Inferior parietal cortex (tissue), 1 donor: ENCODE measurements at regions not wholly inside any gene's neighbourhood (a gene's known extent, or its start where the extent isn't known, plus 50 kb on each side); places are given as distances from the start of the nearest gene placed in this dataset.
"Not testable (repeated sequence)": the region's sequence is repeated elsewhere in the genome, so short reads cannot be mapped to it uniquely, and the experiment has no call there.

ENCODE experiments used
- DNase-seq: peaks from one replicate; pipeline ENCODE4 v3.0.0-alpha.2; 2016; ENCODE audit errors: extremely low spot score

GRCh38 chr13:107916902-107917301, 298.4 kb downstream of the LIG4 start:
- not testable (repeated sequence) for DNase-seq

- no peak for DNase-seq
Observed at GRCh38 chr13:107912745-107913144, 302.6 kb downstream of the LIG4 start.

DNA sequence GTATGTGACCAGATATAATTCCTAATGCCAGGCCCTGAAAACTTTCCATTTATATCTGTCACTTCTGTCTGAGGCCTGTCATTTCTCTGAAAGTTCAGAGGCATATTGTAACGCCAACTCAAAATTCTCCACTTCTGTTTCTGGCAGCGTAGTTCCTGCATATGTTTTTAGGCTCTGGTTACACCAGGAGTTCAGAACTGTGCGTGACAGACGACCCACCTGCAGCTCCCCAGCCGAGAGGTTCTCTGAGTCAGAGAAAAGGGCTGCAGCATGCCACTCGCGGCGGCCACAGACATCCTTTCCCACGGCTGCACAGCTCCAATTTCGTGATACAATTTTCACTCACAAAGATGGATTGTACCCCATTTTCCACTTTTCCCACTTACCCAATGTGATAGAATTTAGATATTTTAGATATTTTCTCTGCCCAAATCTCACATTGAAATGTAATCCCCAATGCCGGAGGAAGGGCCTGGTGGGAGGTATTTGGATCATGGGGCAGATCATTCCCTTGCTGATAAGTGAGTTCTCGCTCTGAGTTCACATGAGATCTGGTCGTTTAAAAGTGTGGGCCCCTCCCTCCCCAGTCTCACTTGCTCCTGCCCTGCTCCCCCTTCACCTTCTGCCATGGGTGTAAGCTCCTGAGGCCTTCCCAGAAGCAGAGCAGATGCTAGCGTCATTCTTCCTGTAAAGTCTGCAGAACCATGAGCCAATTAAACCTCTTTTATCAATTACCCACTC, 308.1 kb downstream of the LIG4 start:
- no peak for DNase-seq

DNA sequence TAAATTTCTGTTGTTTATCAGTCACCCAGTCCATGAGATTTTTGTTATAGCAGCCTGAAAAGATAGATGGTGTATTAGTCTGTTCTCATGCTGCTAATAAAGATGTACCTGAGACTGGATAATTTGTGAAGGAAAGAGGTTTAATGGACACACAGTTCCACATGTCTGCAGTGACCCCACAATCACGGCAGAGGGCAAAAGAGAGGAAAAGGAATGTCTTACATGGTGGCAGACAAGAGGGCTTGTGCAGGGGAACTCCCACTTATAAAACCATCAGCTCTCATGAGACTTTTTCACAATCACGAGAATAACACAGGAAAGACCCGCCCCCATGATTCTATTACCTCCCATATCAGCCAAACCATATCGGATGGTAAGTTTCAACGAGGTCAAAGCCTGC, 309.2 kb downstream of the LIG4 start:
- DNase-seq, result no peak

DNA sequence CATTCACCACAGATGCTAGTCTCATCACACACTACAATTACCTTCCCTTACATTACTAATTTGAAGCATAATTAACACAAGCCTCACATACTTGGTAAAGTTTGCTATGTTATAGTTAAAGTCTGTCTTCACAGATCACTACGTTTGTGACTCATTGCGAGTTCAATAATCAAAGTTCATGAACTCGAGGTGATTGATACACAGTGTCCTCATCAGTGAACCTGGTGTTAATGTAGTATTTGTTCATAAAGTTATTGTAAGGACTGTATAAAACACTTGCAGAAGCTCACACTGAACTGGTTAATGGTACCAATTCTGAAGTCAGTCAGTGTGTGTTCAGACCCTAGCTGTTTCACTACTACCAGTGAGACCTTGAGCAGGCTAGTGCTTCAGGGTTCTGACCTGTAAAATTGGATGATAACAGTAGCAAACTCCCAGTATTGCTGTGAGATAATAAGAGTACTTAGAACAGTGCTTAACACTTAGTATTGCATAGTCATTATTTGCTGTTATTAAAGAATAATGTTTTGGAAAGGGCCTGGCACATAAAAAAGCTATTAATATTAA, 313.3 kb downstream of the LIG4 start:
- no peak for DNase-seq

DNA sequence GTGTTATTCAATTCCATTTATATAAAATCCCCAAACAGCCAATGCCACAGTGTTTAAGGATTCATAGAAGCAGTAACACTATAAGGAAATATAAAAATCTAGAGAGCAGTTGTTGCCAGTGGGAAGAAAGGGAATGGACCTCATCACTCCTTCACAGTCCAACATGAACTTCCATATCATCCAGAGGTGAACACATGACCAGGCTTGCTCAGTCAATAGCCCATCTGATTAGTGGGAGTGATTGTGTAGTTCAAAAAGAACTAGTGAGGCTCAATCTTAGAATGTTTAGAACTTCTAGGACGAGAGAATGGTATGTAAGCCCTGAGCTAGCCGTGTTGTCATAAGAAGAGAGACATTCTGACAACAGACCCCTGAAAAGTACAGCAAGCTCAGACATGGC, 314.1 kb downstream of the LIG4 start:
- no peak for DNase-seq

DNA sequence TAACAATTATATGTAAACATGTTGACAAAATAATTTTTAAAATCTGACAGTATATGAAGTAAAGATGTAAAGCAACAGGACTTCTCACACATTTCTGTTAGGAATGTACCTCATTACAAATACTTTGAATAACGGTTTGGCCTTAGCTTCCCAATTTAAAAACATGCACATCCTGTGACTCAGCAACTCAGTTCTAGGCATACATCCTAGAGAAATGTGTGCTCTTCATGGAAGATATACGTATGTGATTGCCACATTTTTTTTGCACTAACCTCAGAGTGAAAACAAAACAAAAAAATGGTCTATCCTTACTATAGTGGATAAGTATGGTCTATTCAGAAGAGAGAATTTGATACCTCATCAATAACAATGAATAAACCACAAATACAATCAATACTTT, 314.6 kb downstream of the LIG4 start:
- DNase-seq, result no peak

GRCh38 chr13:107886118-107886517, 329.2 kb downstream of the LIG4 start:
- no peak for DNase-seq

DNA sequence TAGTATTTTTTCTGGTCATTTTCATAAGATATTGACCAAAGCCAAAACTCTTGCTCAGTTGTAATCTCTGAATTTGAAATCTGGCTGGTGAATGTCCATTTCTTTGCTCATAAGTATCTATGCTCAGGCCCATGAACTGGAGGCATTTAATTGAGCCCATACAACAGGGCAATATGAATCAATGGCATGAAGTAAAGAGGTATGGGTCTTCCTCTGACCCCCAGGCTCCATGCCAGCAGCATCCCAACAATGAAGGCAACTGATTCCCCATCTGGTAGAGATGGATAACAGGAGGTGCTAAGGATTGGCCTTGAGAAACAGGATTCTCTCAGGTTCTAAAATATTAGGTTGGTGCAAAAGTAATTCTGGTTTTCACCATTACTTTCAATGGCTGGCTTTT, 330.8 kb downstream of the LIG4 start:
- no peak for DNase-seq

DNA sequence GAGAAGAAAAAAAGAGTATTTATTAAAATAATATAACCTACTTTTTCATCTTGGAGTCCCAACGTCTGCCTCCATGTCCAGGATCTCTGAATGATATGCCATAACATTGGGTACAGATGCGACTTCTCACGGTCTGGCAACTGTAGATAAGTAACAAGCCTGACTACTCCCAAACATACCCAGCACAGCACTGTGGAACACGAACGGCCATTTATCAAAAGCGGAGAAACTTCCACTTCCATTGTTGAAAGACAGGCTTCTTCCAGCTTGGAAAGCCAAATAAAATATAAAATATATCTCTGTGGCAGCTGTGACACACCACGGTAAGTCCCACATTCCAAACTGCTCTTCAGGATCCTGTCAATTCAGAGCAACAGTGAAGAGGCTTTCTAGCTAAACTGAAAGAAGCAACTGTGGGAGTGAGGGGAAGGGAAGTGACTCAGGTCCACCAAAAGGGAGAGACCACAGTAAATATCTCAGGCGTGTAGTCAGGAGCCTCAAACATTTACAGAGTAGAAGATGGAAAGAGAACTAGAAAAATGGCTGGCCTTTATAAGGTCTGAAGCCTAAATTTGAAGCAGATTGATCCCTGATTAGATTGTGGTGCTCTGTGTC, 331.7 kb downstream of the LIG4 start:
- peak; percentile 41 for DNase-seq

DNA sequence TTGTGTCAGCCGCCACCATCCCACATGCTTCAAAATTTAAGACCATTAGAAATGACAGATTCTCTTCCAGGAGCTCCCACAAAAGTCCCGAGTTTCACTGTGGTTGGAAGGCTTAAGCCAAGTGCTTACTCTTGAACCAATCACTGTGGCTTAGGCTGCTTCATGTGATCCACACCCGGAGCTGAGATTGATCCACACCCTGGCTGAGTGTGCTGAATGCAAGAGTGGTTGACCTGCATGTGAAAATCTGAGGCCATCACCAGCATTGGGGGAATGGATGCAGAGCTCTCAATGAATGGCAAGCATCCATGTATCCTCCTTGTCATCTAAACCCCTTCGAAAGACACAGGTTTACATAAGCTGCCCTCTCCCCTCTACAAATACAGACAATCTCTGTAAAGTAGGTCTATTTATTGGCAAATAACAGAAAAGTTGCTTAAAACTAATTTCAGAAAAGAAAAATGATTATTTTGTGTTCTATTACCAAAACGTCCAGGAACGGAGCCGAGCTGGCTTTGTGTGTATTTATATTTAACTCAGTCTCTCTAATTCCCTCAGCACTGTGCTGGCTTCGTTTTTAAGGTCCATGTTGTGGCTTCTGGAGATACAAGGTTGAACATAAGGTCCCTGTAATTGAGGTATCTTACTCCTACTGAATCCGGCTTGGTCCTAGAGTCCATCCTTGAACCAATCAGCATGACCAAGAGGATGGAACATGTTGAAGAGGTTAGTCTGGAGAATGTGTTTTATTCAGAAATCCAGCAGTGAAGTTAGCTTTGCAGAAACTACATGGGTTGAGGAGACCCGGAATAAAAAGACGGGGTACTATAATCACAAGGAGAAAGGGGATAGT, 332.4 kb downstream of the LIG4 start:
- no peak for DNase-seq

DNA sequence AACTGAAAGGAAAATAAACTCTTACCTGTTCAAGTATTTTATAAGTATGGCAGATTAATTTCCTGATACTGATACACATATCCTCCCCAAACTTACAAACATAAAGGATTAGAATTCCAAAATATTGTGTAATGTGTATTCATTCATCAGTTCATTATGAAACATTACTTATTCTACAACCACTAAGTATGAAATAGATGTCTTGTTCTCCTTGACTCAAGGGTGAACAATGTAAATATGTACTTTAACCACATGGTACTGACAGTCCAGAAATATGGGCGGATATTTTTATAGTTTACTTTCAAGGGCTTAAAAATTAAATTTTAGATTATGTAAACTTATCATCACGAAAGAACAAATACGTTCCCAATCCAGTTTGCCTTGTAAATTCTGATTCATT, 334.0 kb downstream of the LIG4 start:
- no peak for DNase-seq

GRCh38 chr13:107874456-107874855, 340.9 kb downstream of the LIG4 start:
- no peak for DNase-seq

DNA sequence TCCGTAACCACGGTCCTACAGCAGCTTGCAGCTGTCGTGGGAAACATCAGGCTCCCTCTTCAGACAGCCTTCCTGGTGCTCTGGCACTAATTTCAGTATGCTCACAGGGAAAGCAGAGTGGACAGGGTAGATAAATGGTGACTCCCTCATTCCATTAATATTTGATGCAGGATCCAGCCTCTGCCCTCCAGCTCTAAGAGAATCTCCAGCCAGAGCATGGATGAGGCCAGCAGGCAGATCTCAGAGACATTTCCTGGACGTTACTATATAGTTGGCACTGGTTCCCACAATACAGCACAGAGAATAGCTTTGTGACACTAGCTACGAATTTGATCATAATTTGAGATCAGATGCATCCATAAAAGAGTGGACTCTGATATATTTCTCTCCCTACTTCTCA, 341.4 kb downstream of the LIG4 start:
- DNase-seq, result no peak

- no peak for DNase-seq
Observed at GRCh38 chr13:107870400-107870799, 344.9 kb downstream of the LIG4 start.

- peak; percentile 70 for DNase-seq
Observed at GRCh38 chr13:107867701-107868661, 347.4 kb downstream of the LIG4 start.

DNA sequence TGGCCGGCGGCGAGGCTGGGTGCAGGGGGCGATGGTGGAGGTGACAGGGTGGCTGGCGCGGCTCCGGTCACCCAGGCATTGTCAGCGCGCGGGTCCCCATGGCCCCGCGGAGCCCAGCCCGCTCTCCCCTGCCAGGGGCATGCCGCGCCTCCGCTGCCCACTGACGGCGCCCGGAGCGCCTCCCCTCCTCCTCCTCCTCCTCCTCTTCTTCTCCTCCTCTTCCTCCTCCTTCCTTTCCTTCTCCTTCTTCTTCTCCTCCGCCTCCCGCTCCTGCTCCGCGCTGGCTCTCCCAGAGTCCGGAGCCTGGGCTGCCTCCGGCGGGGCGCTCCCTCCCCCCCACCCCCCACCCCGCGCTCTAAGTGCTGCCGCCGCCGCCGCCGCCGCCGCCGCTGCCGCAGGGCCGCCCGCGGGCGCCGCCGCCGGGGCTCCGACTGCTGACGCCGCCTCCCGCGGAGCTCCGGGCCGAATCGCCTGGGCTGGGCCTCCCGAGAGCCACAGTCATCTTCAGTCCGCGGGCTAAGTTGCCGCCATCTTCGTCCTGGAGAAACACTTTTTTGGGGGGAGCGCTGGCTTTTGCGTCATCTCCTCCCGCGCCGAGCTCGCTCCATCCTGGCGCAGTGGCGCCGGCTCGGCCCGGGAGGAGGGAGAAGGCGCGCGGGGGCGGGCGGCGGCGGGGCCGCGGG, 348.3 kb downstream of the LIG4 start:
- peak; percentile 53 for DNase-seq

DNA sequence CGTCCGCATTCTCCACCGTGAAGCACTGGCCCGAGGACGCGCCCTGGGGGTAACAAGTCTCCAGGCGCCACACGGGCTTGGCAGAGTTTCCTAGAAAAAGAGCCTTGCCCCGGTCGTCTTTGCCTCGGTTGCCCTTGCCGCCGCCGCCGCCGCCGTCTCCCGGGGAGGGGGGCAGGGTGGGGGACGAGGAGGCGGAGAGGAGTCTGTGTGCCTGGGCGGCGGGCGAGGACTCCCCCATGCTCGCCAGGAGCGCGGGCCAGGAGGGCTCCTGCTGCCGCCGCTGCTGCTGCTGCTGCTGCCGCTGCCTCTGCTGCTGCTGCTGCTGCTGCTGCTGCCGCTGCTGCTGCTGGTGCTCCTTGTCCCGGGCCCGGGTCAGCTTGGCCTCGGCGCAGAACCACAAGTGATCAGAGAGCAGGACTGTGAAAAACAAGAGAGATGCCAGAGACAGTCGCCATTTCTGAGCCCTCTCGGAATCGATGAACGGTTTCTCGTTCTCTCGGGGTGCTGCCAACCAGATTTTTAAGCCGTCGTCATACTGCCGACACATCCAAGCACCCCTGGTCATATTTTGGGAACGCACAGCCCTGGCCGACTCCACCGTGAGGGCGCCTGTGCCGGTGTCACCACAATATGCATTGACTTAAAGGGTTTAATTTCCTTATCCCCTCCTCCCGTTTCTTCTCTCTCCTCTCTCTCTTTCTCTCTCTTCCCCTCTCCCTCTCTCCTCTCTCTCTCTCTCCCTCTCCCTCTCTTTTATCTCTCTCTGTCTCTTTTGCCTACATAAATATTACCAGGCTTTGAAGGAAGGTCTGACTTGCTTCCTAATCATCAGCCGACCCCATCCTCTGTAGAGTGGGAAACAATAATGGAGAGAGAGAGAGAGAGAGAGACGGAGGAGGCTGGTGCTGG, 349.1 kb downstream of the LIG4 start:
- no peak for DNase-seq

DNA sequence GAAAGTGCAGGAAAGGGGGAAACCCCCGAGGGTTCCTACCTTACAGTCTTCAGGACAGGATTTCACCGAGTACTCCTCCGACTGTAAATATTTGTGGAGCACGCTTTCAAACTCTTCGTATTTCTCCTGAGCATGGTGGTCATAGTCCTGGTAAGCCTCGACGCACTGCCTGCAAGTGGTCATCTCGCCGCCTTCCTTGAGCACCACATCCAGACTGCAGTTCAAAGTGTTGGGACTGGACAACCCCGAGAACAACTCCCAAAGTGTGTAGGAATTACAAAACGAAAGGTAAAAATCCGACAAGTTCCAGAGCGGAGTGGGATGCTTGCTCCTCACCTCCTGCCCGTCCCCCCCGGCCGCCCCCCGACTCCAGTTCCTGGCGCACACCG, 349.7 kb downstream of the LIG4 start:
- no peak for DNase-seq

GRCh38 chr13:107865318-107865575, 350.1 kb downstream of the LIG4 start:
- no peak for DNase-seq
